HCT116 (cell line): ENCODE measurements at regions not wholly inside any gene's neighbourhood (a gene's known extent, or its start where the extent isn't known, plus 50 kb on each side); places are given as distances from the start of the nearest gene placed in this dataset.

Experiments used
- ATAC-seq: fragments of 200-7000 bp; cut with Tn5 transposase; 2 replicates; pipeline ENCODE4 v1.9.1; 2020; ENCODE audit warnings: mild to moderate bottlenecking, moderate library complexity
- BruUV-seq: library from RNA; stranded (reverse); fragments of 400-500 nt; replicated peaks from 2 replicates; lab custom pipeline; 2021; lab: Mats Ljungman, UMichigan
- CTCF ChIA-PET: fragments of 300-600 bp; sonication (Branson Sonifier 250); formaldehyde crosslinking; loops from one replicate; lab custom pipeline; 2021; ENCODE audit warnings: antibody characterized with exemption; lab: Charles Lee
- POLR2A ChIA-PET: fragments of 300-600, 350-600 bp; sonication (Branson Sonifier 250); formaldehyde crosslinking; loops from one replicate; lab custom pipeline; 2021; ENCODE audit warnings: antibody characterized with exemption; lab: Charles Lee
- RAD21 ChIA-PET, 2 experiments: fragments of 300-600 bp; sonication (Branson Sonifier 250); formaldehyde crosslinking; loops; one replicate each; lab custom pipeline; 2023; ENCODE audit warnings: low total read pairs in 2 of 2; ENCODE audit not compliant: uncharacterized antibody in 2 of 2, unreplicated experiment in 2 of 2, low non-redundant PET in 1 of 2; lab: Charles Lee
- DNase-seq: peaks from one replicate; pipeline ENCODE4 v3.0.0-alpha.2; 2010; ENCODE audit warnings: low read depth, low spot score
- H2AFZ ChIP-seq: fragments of 200-600 bp; shearing (Covaris generic), sonication (generic); 2 replicates; pipeline ENCODE4 v1.6.1; 2017; ENCODE audit warnings: low read depth, mixed run types, mixed read lengths, antibody characterized with exemption, low read length; ENCODE audit not compliant: poor library complexity, severe bottlenecking
- H3K27ac ChIP-seq: 2 replicates; pipeline ENCODE4 v1.5.1; 2012; ENCODE audit warnings: low read depth, low read length
- H3K27me3 ChIP-seq: fragments of 200-600 bp; sonication (generic); 2 replicates; pipeline ENCODE4 v1.6.1; 2016; ENCODE audit warnings: mixed run types, low read length, mixed read lengths; ENCODE audit not compliant: insufficient read depth
- H3K36me3 ChIP-seq, 2 experiments: fragments of 200-500 bp in 1 of 2; fragments of 200-600 bp in 1 of 2; sonication (Bioruptor generic) in 1 of 2; sonication (generic) in 1 of 2; 2 replicates each; pipeline versions ENCODE4 v1.5.1 to v1.6.1; 2014 to 2016; ENCODE audit warnings: low read length in 2 of 2, inconsistent platforms in 1 of 2, mixed read lengths in 1 of 2, mixed run types in 1 of 2; ENCODE audit not compliant: insufficient read depth in 2 of 2, control insufficient read depth in 1 of 2
- H3K4me1 ChIP-seq, 2 experiments: fragments of 200-600 bp in 1 of 2; sonication (generic) in 1 of 2; 2 replicates each; pipeline versions ENCODE4 v1.5.1 to v1.6.1; 2012 to 2017; ENCODE audit warnings: low read length in 2 of 2, inconsistent platforms in 1 of 2, mild to moderate bottlenecking in 1 of 2, mixed read lengths in 1 of 2, mixed run types in 1 of 2, moderate library complexity in 1 of 2; ENCODE audit not compliant: insufficient read depth in 2 of 2, control insufficient read depth in 1 of 2
- H3K4me2 ChIP-seq: fragments of 200-600 bp; sonication (generic); 2 replicates; pipeline ENCODE4 v1.6.1; 2017; ENCODE audit warnings: mixed run types, low read length, mixed read lengths
- H3K4me3 ChIP-seq, 2 experiments: fragments of 200-600 bp in 1 of 2; sonication (generic) in 1 of 2; replicated peaks in 1 of 2; 2 replicates each; pipeline ENCODE4 v1.5.1; 2011 to 2016; ENCODE audit warnings: low read length in 2 of 2, control low read depth in 1 of 2, low read depth in 1 of 2, mild to moderate bottlenecking in 1 of 2, mixed read lengths in 1 of 2, mixed run types in 1 of 2
- H3K79me2 ChIP-seq: fragments of 200-600 bp; sonication (generic); 2 replicates; pipeline ENCODE4 v1.6.1; 2017; ENCODE audit warnings: mild to moderate bottlenecking, mixed run types, low read length, moderate library complexity, mixed read lengths; ENCODE audit not compliant: insufficient read depth
- H3K9ac ChIP-seq: fragments of 200-600 bp; sonication (generic); 2 replicates; pipeline ENCODE4 v1.6.1; 2016; ENCODE audit warnings: low read length, mixed read lengths
- H3K9me2 ChIP-seq: fragments of 200-600 bp; sonication (generic), shearing (Covaris generic); 2 replicates; pipeline ENCODE4 v1.6.1; 2017; ENCODE audit warnings: mixed run types, mild to moderate bottlenecking, moderate library complexity; ENCODE audit not compliant: insufficient read depth
- H3K9me3 ChIP-seq, 2 experiments: fragments of 200-500 bp in 1 of 2; fragments of 200-600 bp in 1 of 2; sonication (Bioruptor generic) in 1 of 2; sonication (generic) in 1 of 2; 2 replicates each; pipeline ENCODE4 v1.6.1; 2014 to 2017; ENCODE audit warnings: low read length in 2 of 2, mixed read lengths in 2 of 2, inconsistent platforms in 1 of 2, low read depth in 1 of 2, mild to moderate bottlenecking in 1 of 2, mixed run types in 1 of 2, moderate library complexity in 1 of 2; ENCODE audit not compliant: control insufficient read depth in 1 of 2, insufficient read depth in 1 of 2
- H4K20me1 ChIP-seq: fragments of 200-600 bp; sonication (generic), shearing (Covaris generic); 2 replicates; pipeline ENCODE4 v1.6.1; 2017; ENCODE audit warnings: mixed run types, mild to moderate bottlenecking, moderate library complexity; ENCODE audit not compliant: insufficient read depth
- ATF3 ChIP-seq: IDR thresholded peaks from 2 replicates; pipeline ENCODE4 v1.6.1; 2012
- EZH2 ChIP-seq: fragments of 200-600 bp; sonication (generic); IDR thresholded peaks from 2 replicates; pipeline ENCODE4 v1.6.1; 2017; ENCODE audit warnings: antibody characterized with exemption, mixed run types
- FOSL1 ChIP-seq: IDR thresholded peaks from 2 replicates; pipeline ENCODE4 v1.6.1; 2012; ENCODE audit warnings: low read depth
- JUND ChIP-seq: IDR thresholded peaks from 2 replicates; pipeline ENCODE4 v1.6.1; 2012
- POLR2A ChIP-seq: IDR thresholded peaks from 2 replicates; pipeline ENCODE4 v1.7.0; 2011; ENCODE audit warnings: borderline replicate concordance; ENCODE audit not compliant: insufficient read depth, insufficient read length; ENCODE audit errors: extremely low read depth
- RAD21 ChIP-seq: IDR thresholded peaks from 2 replicates; pipeline ENCODE4 v1.6.1; 2012; ENCODE audit warnings: low read depth, mild to moderate bottlenecking
- REST ChIP-seq: IDR thresholded peaks from 2 replicates; pipeline ENCODE4 v1.6.1; 2012; ENCODE audit warnings: low read depth
- SRF ChIP-seq: IDR thresholded peaks from 2 replicates; pipeline ENCODE4 v1.6.1; 2012; ENCODE audit warnings: low read depth
- TCF7L2 ChIP-seq: IDR thresholded peaks from 2 replicates; pipeline ENCODE4 v1.7.0; 2011; ENCODE audit warnings: borderline replicate concordance, inconsistent platforms; ENCODE audit not compliant: insufficient read depth, insufficient read length; ENCODE audit errors: extremely low read depth
- YY1 ChIP-seq: IDR thresholded peaks from 2 replicates; pipeline ENCODE4 v1.6.1; 2011; ENCODE audit warnings: low read length, low read depth, moderate library complexity, mild to moderate bottlenecking; ENCODE audit not compliant: insufficient replicate concordance; ENCODE audit errors: extremely low read depth
- ZBTB33 ChIP-seq: IDR thresholded peaks from 2 replicates; pipeline ENCODE4 v1.6.1; 2011; ENCODE audit warnings: mild to moderate bottlenecking, low read length, moderate library complexity; ENCODE audit not compliant: insufficient replicate concordance; ENCODE audit errors: extremely low read depth
- ZFX ChIP-seq: fragments of 450-650 bp; IDR thresholded peaks from 2 replicates; pipeline ENCODE4 v1.6.1; 2017
- intact Hi-C: fragments of 100-400 bp; cut with micrococcal nuclease; formaldehyde crosslinking; loops from 2 replicates; pipeline ENCODE4 v1.10.0; 2022
- TF ChIP-seq, protein P1 (sequence below): IDR thresholded peaks from 2 replicates; pipeline ENCODE4 v1.6.1; 2012

GRCh38 chr2:187718092-187718491 lies 163.9 kb upstream of the TFPI start:
- H3K27ac ChIP-seq = no peak overlapping the region
- CTCF ChIA-PET = no interaction called here
- H3K27me3 ChIP-seq = no peaks in the 10 kb centered on the region
- H3K36me3 ChIP-seq = no peaks in the 10 kb centered on the region
- no peaks in the 10 kb centered on the region for H4K20me1 ChIP-seq
- H2AFZ ChIP-seq = no peak overlapping the region
- no peak overlapping the region for H3K9ac ChIP-seq
- no peaks in the 10 kb centered on the region for H3K9me2 ChIP-seq
- POLR2A ChIA-PET = no interaction called here
- ATAC-seq (no peak), DNase-seq (no peak)
- no peak overlapping the region for H3K4me3 ChIP-seq
- H3K4me1 ChIP-seq = no peaks in the 10 kb centered on the region
- TF ChIP-seq REST (no peak), SRF (no peak), FOSL1 (no peak), JUND (no peak), POLR2A (no peak), ZFX (no peak), TCF7L2 (no peak), ZBTB33 (no peak), ATF3 (no peak), EZH2 (no peak), RAD21 (no peak), YY1 (no peak)
- TF ChIP-seq, protein P1, sequence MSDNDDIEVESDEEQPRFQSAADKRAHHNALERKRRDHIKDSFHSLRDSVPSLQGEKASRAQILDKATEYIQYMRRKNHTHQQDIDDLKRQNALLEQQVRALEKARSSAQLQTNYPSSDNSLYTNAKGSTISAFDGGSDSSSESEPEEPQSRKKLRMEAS = no peak
- no peaks in the 10 kb centered on the region for H3K79me2 ChIP-seq
- intact Hi-C loops = no loop called here
- no TSS peak for BruUV-seq
- H3K4me2 ChIP-seq = no peak overlapping the region
- no peaks in the 10 kb centered on the region for H3K9me3 ChIP-seq
- RAD21 ChIA-PET = no interaction called here
